ENCODE measurements at regions not wholly inside any gene's neighbourhood (a gene's known extent, or its start where the extent isn't known, plus 50 kb on each side); places are given as distances from the start of the nearest gene placed in this dataset.

DNA sequence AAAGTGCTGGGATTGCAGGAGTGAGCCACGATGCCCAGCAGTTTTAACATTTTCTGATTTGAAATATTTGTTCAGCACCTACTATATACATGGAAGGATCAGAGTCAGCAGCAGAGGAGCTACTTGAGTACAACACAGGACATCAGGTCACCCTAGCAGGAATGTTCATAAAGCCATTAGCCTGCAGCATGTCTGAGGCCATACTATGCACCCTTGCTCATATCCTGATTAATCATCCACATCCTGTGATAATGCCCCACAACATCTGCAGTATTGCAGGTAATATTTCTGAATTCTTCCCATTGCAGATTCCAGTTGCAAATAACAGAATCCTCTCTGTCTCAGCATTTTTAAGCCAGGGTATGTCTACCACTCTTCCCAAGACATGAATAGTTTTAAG lies 135.5 kb upstream of the PRNP start:
- no peaks in the 10 kb centered on the region for H3K27me3 ChIP-seq (ENCODE audit: low read length)
- H2AFZ ChIP-seq (ENCODE audit: low read length), result no peak overlapping the region
- H3K79me2 ChIP-seq (ENCODE audit: low read length), result no peaks in the 10 kb centered on the region
- no peak overlapping the region for H3K9ac ChIP-seq (ENCODE audit: low read length)
- DNase-seq, result no peak
- no peak overlapping the region for H3K4me2 ChIP-seq (ENCODE audit: low read depth, low read length, poor library complexity, severe bottlenecking)
- no peaks in the 10 kb centered on the region for H3K9me3 ChIP-seq (ENCODE audit: low read length)
- no peak overlapping the region for H3K4me3 ChIP-seq (ENCODE audit: low read length)
- no peaks in the 10 kb centered on the region for H3K4me1 ChIP-seq (ENCODE audit: low read length)
- H3K9me2 ChIP-seq (replicated peaks; ENCODE audit: insufficient read depth, low read length), result no peaks in the 10 kb centered on the region
- H3K36me3 ChIP-seq (ENCODE audit: insufficient read depth, low read length), result no peaks in the 10 kb centered on the region
- no peak overlapping the region for H3K27ac ChIP-seq (ENCODE audit: low read length)
- H4K20me1 ChIP-seq (ENCODE audit: insufficient read depth, low read depth, low read length), result no peaks in the 10 kb centered on the region

DNA sequence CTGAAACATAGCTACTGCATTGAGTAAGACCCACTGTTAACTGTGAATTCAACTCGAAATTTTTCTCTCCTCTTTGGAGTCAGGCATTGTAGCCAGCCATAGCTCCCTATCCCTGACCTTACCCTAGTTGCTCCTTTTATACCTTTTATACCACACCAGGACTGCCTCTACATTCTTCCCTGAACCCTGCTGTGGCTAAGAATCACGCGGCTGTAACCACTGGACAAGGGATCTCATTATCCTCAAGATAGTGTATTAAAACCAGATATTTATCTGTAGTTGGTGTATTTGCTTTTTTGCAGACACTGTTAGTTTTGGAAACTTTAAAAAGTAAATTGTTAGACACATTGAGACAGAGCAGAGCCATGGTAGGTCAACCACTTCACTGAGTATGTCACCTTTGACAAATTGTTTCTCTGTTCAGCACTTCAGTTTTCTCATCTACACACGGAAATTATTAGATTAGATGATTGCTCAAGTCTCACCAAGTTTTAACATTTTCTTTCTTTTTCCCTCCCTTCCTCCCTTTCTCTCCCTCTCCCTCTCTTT lies 136.5 kb upstream of the PRNP start:
- no peaks in the 10 kb centered on the region for H3K79me2 ChIP-seq (ENCODE audit: low read length)
- H3K36me3 ChIP-seq (ENCODE audit: insufficient read depth, low read length), result no peaks in the 10 kb centered on the region
- DNase-seq, result no peak
- no peak overlapping the region for H2AFZ ChIP-seq (ENCODE audit: low read length)
- H3K27ac ChIP-seq (ENCODE audit: low read length), result no peak overlapping the region
- H3K9me3 ChIP-seq (ENCODE audit: low read length), result no peaks in the 10 kb centered on the region
- no peak overlapping the region for H3K9ac ChIP-seq (ENCODE audit: low read length)
- no peak overlapping the region for H3K4me2 ChIP-seq (ENCODE audit: low read depth, low read length, poor library complexity, severe bottlenecking)
- H3K4me3 ChIP-seq (ENCODE audit: low read length), result no peak overlapping the region
- no peaks in the 10 kb centered on the region for H3K4me1 ChIP-seq (ENCODE audit: low read length)
- no peaks in the 10 kb centered on the region for H3K9me2 ChIP-seq (replicated peaks; ENCODE audit: insufficient read depth, low read length)
- no peaks in the 10 kb centered on the region for H4K20me1 ChIP-seq (ENCODE audit: insufficient read depth, low read depth, low read length)
- no peaks in the 10 kb centered on the region for H3K27me3 ChIP-seq (ENCODE audit: low read length)

DNA sequence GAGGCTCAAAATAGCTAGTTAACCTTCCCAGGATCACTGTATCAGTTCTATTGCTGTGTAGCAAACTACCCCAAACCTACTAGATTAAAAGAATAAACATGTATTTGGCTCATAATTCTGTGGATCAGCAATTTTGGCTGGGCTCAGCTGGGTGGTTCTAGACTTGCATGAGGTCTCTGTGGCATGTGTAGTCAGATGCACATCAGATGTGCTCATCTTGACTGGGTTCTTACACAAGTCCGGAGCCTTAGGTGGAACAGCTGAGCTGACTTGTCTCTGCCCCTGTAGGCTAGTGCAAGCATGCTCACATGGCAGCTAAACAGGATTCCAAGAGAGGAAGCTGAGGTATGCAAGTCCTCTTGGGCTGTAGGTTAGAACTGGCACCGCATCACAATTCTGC lies 137.7 kb upstream of the PRNP start:
- no peak overlapping the region for H2AFZ ChIP-seq (ENCODE audit: low read length)
- no peaks in the 10 kb centered on the region for H3K4me1 ChIP-seq (ENCODE audit: low read length)
- H3K4me2 ChIP-seq (ENCODE audit: low read depth, low read length, poor library complexity, severe bottlenecking), result no peak overlapping the region
- H4K20me1 ChIP-seq (ENCODE audit: insufficient read depth, low read depth, low read length), result no peaks in the 10 kb centered on the region
- no peaks in the 10 kb centered on the region for H3K79me2 ChIP-seq (ENCODE audit: low read length)
- no peaks in the 10 kb centered on the region for H3K9me2 ChIP-seq (replicated peaks; ENCODE audit: insufficient read depth, low read length)
- H3K4me3 ChIP-seq (ENCODE audit: low read length), result no peak overlapping the region
- no peak overlapping the region for H3K9ac ChIP-seq (ENCODE audit: low read length)
- DNase-seq, result no peak
- H3K27ac ChIP-seq (ENCODE audit: low read length), result no peak overlapping the region
- no peaks in the 10 kb centered on the region for H3K36me3 ChIP-seq (ENCODE audit: insufficient read depth, low read length)
- no peaks in the 10 kb centered on the region for H3K9me3 ChIP-seq (ENCODE audit: low read length)
- H3K27me3 ChIP-seq (ENCODE audit: low read length), result no peaks in the 10 kb centered on the region

DNA sequence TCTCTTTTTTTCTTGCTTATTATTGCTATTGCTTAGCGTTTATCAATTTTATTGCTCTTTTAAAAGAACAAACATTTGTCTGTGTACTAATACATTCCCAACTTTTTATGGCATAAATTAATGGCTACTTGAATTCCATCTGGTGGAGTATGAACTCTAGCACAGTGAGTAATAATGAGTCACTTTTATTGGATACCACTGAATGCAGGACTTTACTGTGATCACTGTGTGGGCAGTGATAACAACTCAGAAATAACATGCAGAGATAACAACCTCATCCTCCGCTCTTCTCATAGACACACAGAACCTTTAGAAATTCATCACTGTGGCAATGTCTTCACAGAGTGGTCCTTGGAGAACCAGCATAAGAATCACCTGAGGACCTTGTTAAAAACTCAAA lies 139.5 kb upstream of the PRNP start:
- Histone ChIP-seq H2AFZ (ENCODE audit: low read length) (no peak overlapping the region), H3K4me3 (ENCODE audit: low read length) (no peak overlapping the region), H4K20me1 (ENCODE audit: insufficient read depth, low read depth, low read length) (no peaks in the 10 kb centered on the region), H3K27me3 (ENCODE audit: low read length) (no peaks in the 10 kb centered on the region), H3K79me2 (ENCODE audit: low read length) (no peaks in the 10 kb centered on the region), H3K9ac (ENCODE audit: low read length) (no peak overlapping the region), H3K9me3 (ENCODE audit: low read length) (no peaks in the 10 kb centered on the region), H3K36me3 (ENCODE audit: insufficient read depth, low read length) (no peaks in the 10 kb centered on the region), H3K4me2 (ENCODE audit: low read depth, low read length, poor library complexity, severe bottlenecking) (no peak overlapping the region), H3K27ac (ENCODE audit: low read length) (no peak overlapping the region), H3K9me2 (replicated peaks; ENCODE audit: insufficient read depth, low read length) (no peaks in the 10 kb centered on the region), H3K4me1 (ENCODE audit: low read length) (no peaks in the 10 kb centered on the region)
- no peak for DNase-seq

DNA sequence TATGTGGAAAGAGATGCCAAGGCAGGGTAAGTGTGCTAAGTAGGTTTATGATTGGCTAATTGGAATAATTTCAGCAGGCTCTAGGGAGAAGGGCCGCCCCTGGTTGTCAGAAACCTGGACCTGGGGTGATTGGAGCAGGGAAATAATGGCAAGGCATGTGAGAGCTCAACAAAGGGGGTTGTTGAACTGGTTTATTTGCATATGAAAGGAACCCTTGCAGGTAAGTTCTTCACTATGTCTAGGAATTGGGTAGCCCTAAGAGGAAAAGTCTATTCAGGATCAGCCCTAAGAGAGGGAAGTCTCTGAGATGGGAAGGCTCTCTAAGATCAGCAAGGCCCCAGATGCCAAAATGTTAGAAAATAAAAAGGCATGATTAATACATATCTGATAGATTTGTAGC lies 139.9 kb upstream of the PRNP start:
- H2AFZ ChIP-seq (ENCODE audit: low read length), result no peak overlapping the region

GRCh38 chr20:4545526-4545925 lies 140.7 kb upstream of the PRNP start:
- H3K9ac ChIP-seq (ENCODE audit: low read length), result no peak overlapping the region
- H3K9me2 ChIP-seq (replicated peaks; ENCODE audit: insufficient read depth, low read length), result no peaks in the 10 kb centered on the region
- no peak overlapping the region for H3K4me2 ChIP-seq (ENCODE audit: low read depth, low read length, poor library complexity, severe bottlenecking)
- no peak for DNase-seq
- no peak overlapping the region for H3K4me3 ChIP-seq (ENCODE audit: low read length)
- H3K36me3 ChIP-seq (ENCODE audit: insufficient read depth, low read length), result no peaks in the 10 kb centered on the region
- H3K79me2 ChIP-seq (ENCODE audit: low read length), result no peaks in the 10 kb centered on the region
- no peak overlapping the region for H3K27ac ChIP-seq (ENCODE audit: low read length)
- no peaks in the 10 kb centered on the region for H3K27me3 ChIP-seq (ENCODE audit: low read length)
- no peaks in the 10 kb centered on the region for H3K9me3 ChIP-seq (ENCODE audit: low read length)
- H4K20me1 ChIP-seq (ENCODE audit: insufficient read depth, low read depth, low read length), result no peaks in the 10 kb centered on the region
- no peaks in the 10 kb centered on the region for H3K4me1 ChIP-seq (ENCODE audit: low read length)
- no peak overlapping the region for H2AFZ ChIP-seq (ENCODE audit: low read length)

More for the DNA sequence above, 139.9 kb upstream of the PRNP start:
- Histone ChIP-seq H3K9me3 (ENCODE audit: low read length) (no peaks in the 10 kb centered on the region), H3K27me3 (ENCODE audit: low read length) (no peaks in the 10 kb centered on the region), H3K79me2 (ENCODE audit: low read length) (no peaks in the 10 kb centered on the region), H3K27ac (ENCODE audit: low read length) (no peak overlapping the region), H4K20me1 (ENCODE audit: insufficient read depth, low read depth, low read length) (no peaks in the 10 kb centered on the region), H3K4me1 (ENCODE audit: low read length) (no peaks in the 10 kb centered on the region), H3K4me2 (ENCODE audit: low read depth, low read length, poor library complexity, severe bottlenecking) (no peak overlapping the region), H3K9ac (ENCODE audit: low read length) (no peak overlapping the region), H3K9me2 (replicated peaks; ENCODE audit: insufficient read depth, low read length) (no peaks in the 10 kb centered on the region), H3K36me3 (ENCODE audit: insufficient read depth, low read length) (no peaks in the 10 kb centered on the region), H3K4me3 (ENCODE audit: low read length) (no peak overlapping the region)
- DNase-seq, result no peak

GRCh38 chr20:4544765-4545164 lies 141.5 kb upstream of the PRNP start:
- Histone ChIP-seq H4K20me1 (ENCODE audit: insufficient read depth, low read depth, low read length) (no peaks in the 10 kb centered on the region), H3K9me3 (ENCODE audit: low read length) (no peaks in the 10 kb centered on the region), H3K4me1 (ENCODE audit: low read length) (no peaks in the 10 kb centered on the region), H3K4me3 (ENCODE audit: low read length) (no peak overlapping the region), H3K27me3 (ENCODE audit: low read length) (no peaks in the 10 kb centered on the region), H3K27ac (ENCODE audit: low read length) (no peak overlapping the region), H3K36me3 (ENCODE audit: insufficient read depth, low read length) (no peaks in the 10 kb centered on the region), H2AFZ (ENCODE audit: low read length) (no peak overlapping the region), H3K9me2 (replicated peaks; ENCODE audit: insufficient read depth, low read length) (no peaks in the 10 kb centered on the region), H3K4me2 (ENCODE audit: low read depth, low read length, poor library complexity, severe bottlenecking) (no peak overlapping the region), H3K79me2 (ENCODE audit: low read length) (no peaks in the 10 kb centered on the region), H3K9ac (ENCODE audit: low read length) (no peak overlapping the region)
- DNase-seq, result no peak

GRCh38 chr20:4542270-4542669 lies 144.0 kb upstream of the PRNP start:
- Histone ChIP-seq H3K9ac (ENCODE audit: low read length) (no peak overlapping the region), H3K36me3 (ENCODE audit: insufficient read depth, low read length) (no peaks in the 10 kb centered on the region), H4K20me1 (ENCODE audit: insufficient read depth, low read depth, low read length) (no peaks in the 10 kb centered on the region), H3K9me3 (ENCODE audit: low read length) (no peaks in the 10 kb centered on the region), H3K27ac (ENCODE audit: low read length) (no peak overlapping the region), H3K79me2 (ENCODE audit: low read length) (no peaks in the 10 kb centered on the region), H3K4me2 (ENCODE audit: low read depth, low read length, poor library complexity, severe bottlenecking) (no peak overlapping the region), H3K9me2 (replicated peaks; ENCODE audit: insufficient read depth, low read length) (no peaks in the 10 kb centered on the region), H3K4me3 (ENCODE audit: low read length) (no peak overlapping the region), H2AFZ (ENCODE audit: low read length) (no peak overlapping the region), H3K4me1 (ENCODE audit: low read length) (no peaks in the 10 kb centered on the region), H3K27me3 (ENCODE audit: low read length) (no peaks in the 10 kb centered on the region)
- no peak for DNase-seq

GRCh38 chr20:4534315-4534714 lies 151.9 kb upstream of the PRNP start:
- Histone ChIP-seq H3K27me3 (ENCODE audit: low read length) (no peaks in the 10 kb centered on the region), H4K20me1 (ENCODE audit: insufficient read depth, low read depth, low read length) (no peaks in the 10 kb centered on the region), H3K4me1 (ENCODE audit: low read length) (no peaks in the 10 kb centered on the region), H3K4me2 (ENCODE audit: low read depth, low read length, poor library complexity, severe bottlenecking) (no peak overlapping the region), H2AFZ (ENCODE audit: low read length) (no peak overlapping the region), H3K9me3 (ENCODE audit: low read length) (no peaks in the 10 kb centered on the region), H3K9me2 (replicated peaks; ENCODE audit: insufficient read depth, low read length) (no peaks in the 10 kb centered on the region), H3K9ac (ENCODE audit: low read length) (no peak overlapping the region), H3K4me3 (ENCODE audit: low read length) (no peak overlapping the region), H3K36me3 (ENCODE audit: insufficient read depth, low read length) (no peaks in the 10 kb centered on the region), H3K79me2 (ENCODE audit: low read length) (no peaks in the 10 kb centered on the region), H3K27ac (ENCODE audit: low read length) (no peak overlapping the region)
- no peak for DNase-seq
